K562 (cell line): ENCODE measurements at regions not wholly inside any gene's neighbourhood (a gene's known extent, or its start where the extent isn't known, plus 50 kb on each side); places are given as distances from the start of the nearest gene placed in this dataset.

Experiments used
- BRF1 ChIP-seq: IDR thresholded peaks from 3 replicates; pipeline ENCODE4 v1.6.1; 2011; ENCODE audit warnings: borderline replicate concordance, mild to moderate bottlenecking; ENCODE audit not compliant: insufficient read length; ENCODE audit errors: extremely low read depth
- CBFB ChIP-seq: sonication (generic); formaldehyde crosslinking; IDR thresholded peaks from 2 replicates; pipeline ENCODE4 v1.4.0; 2020; ENCODE audit warnings: mild to moderate bottlenecking, missing genetic modification reagents
- CREB1 ChIP-seq, 2 experiments: sonication (generic) in 1 of 2; formaldehyde crosslinking in 1 of 2; IDR thresholded peaks; 2 replicates each; pipeline versions ENCODE4 v1.6.1 to v1.8.0; 2012 to 2022; ENCODE audit warnings: inconsistent platforms in 1 of 2, mild to moderate bottlenecking in 1 of 2, missing genetic modification reagents in 1 of 2, moderate library complexity in 1 of 2
- CTCF ChIP-seq, 3 experiments: IDR thresholded peaks in 2 of 3; conservative IDR thresholded peaks in 1 of 3; 2 replicates each; pipeline ENCODE4 v1.5.1; 2011 to 2012; ENCODE audit warnings: low read length in 3 of 3, mild to moderate bottlenecking in 3 of 3, control low read depth in 2 of 3, improper control_type of control experiment in 1 of 3, inconsistent platforms in 1 of 3, low read depth in 1 of 3, mixed read lengths in 1 of 3, moderate library complexity in 1 of 3; ENCODE audit not compliant: insufficient read depth in 2 of 3
- FOXA3 ChIP-seq, 2 experiments: fragments of 450-650 bp in 1 of 2; sonication (generic) in 1 of 2; formaldehyde crosslinking; IDR thresholded peaks in 1 of 2; conservative IDR thresholded peaks in 1 of 2; 2 replicates each; pipeline versions ENCODE4 v1.4.0 to v1.8.0; 2020 to 2022; ENCODE audit warnings: mild to moderate bottlenecking in 2 of 2, missing genetic modification reagents in 1 of 2
- JUNB ChIP-seq: fragments of 450-650 bp; formaldehyde crosslinking; conservative IDR thresholded peaks from 2 replicates; pipeline ENCODE4 v1.4.0; 2020; ENCODE audit warnings: mild to moderate bottlenecking
- KAT7 ChIP-seq: sonication (generic); formaldehyde crosslinking; IDR thresholded peaks from 2 replicates; pipeline ENCODE4 v1.8.0; 2022; ENCODE audit warnings: missing genetic modification reagents, mild to moderate bottlenecking, borderline replicate concordance
- NCOA4 ChIP-seq: fragments of 450-650 bp; IDR thresholded peaks from 2 replicates; pipeline ENCODE4 v1.6.1; 2018; ENCODE audit warnings: mild to moderate bottlenecking; ENCODE audit not compliant: partially characterized antibody
- PCBP2 ChIP-seq: fragments of 200-400 bp; formaldehyde crosslinking; IDR thresholded peaks from 2 replicates; pipeline ENCODE4 v1.6.1; 2018; ENCODE audit warnings: low read length, low read depth, mild to moderate bottlenecking, moderate library complexity; ENCODE audit not compliant: poor library complexity, severe bottlenecking
- RBM22 ChIP-seq: fragments of 200-400 bp; formaldehyde crosslinking; IDR thresholded peaks from 2 replicates; pipeline ENCODE4 v1.6.1; 2018; ENCODE audit warnings: low read length, low read depth; ENCODE audit not compliant: poor library complexity, severe bottlenecking
- RCOR1 ChIP-seq, 2 experiments: IDR thresholded peaks; 2 replicates each; pipeline ENCODE4 v1.6.1; 2012; ENCODE audit warnings: low read depth in 2 of 2, low read length in 2 of 2, borderline replicate concordance in 1 of 2, improper control_type of control experiment in 1 of 2
- SMARCC2 ChIP-seq: fragments of 450-650 bp; IDR thresholded peaks from 2 replicates; pipeline ENCODE4 v1.6.1; 2017; ENCODE audit warnings: antibody characterized with exemption, moderate library complexity, mild to moderate bottlenecking, low read depth

GRCh38 chrX:13265549-13266132, 54.2 kb downstream of the ATXN3L start:
- TF ChIP-seq FOXA3 (CRISPR knock-in tag; conservative IDR thresholded peaks at IDR 0.05 in 1 of 2, IDR thresholded peaks at IDR 0.05 in 1 of 2) (no peak), CREB1 (IDR thresholded peaks at IDR 0.05) (no peak), CREB1 (CRISPR knock-in tag; IDR thresholded peaks at IDR 0.05) (no peak), CBFB (CRISPR knock-in tag) (no peak), CTCF (IDR thresholded peaks at IDR 0.05 in 2 of 3, conservative IDR thresholded peaks at IDR 0.05 in 1 of 3; ENCODE audit: insufficient read depth in 2 of 3, low read depth in 1 of 3, low read length in 3 of 3) (no peak), NCOA4 (no peak), KAT7 (CRISPR knock-in tag) (no peak), RCOR1 (IDR thresholded peaks at IDR 0.05; ENCODE audit: borderline replicate concordance in 1 of 2, low read depth in 2 of 2, low read length in 2 of 2) (no peak), BRF1 (no peak), JUNB (CRISPR knock-in tag) (no peak), RBM22 (no peak), SMARCC2 (no peak), PCBP2 (no peak)
